Uterus (tissue), 3 donors: ENCODE measurements at regions not wholly inside any gene's neighbourhood (a gene's known extent, or its start where the extent isn't known, plus 50 kb on each side); places are given as distances from the start of the nearest gene placed in this dataset.

Experiments used
- DNase-seq, 2 donors: peaks; one replicate each; pipeline ENCODE4 v3.0.0-alpha.2; 2019 to 2020
- H3K27ac ChIP-seq, 2 donors: fragments of 200-600 bp; sonication (generic); 1 replicate in 1 of 2; 2 replicates in 1 of 2; pipeline ENCODE4 v1.5.1; 2016 to 2018
- H3K27me3 ChIP-seq, 2 donors: fragments of 200-600 bp; sonication (generic); one replicate each; pipeline ENCODE4 v1.5.1; 2018 to 2019; ENCODE audit warnings: control low read depth in 1 of 2
- H3K36me3 ChIP-seq, 2 donors: fragments of 200-600 bp; sonication (generic); one replicate each; pipeline ENCODE4 v1.5.1; 2019; ENCODE audit warnings: control low read depth in 1 of 2
- H3K4me1 ChIP-seq, 2 donors: fragments of 200-600 bp; sonication (generic); one replicate each; pipeline ENCODE4 v1.5.1; 2018 to 2019; ENCODE audit warnings: control low read depth in 1 of 2
- H3K4me3 ChIP-seq, 2 donors: fragments of 200-600 bp; sonication (generic); 1 replicate in 1 of 2; 2 replicates in 1 of 2; pipeline ENCODE4 v1.5.1; 2018 to 2019; ENCODE audit warnings: mild to moderate bottlenecking in 1 of 2
- H3K9me3 ChIP-seq, 2 donors: fragments of 200-600 bp; sonication (generic); one replicate each; pipeline ENCODE4 v1.5.1; 2019; ENCODE audit warnings: control low read depth in 1 of 2
- CTCF ChIP-seq, 4 experiments: fragments of 200-600 bp in 2 of 4; fragments of 450-650 bp in 2 of 4; sonication (generic) in 2 of 4; IDR thresholded peaks; one replicate each; pipeline ENCODE4 v1.5.1; 2016 to 2019; ENCODE audit warnings: antibody characterized with exemption in 4 of 4, mild to moderate bottlenecking in 2 of 4, moderate library complexity in 1 of 4
- POLR2A ChIP-seq, 2 donors: fragments of 450-650 bp; IDR thresholded peaks; one replicate each; pipeline ENCODE4 v1.6.1; 2016; ENCODE audit warnings: antibody characterized with exemption in 2 of 2, mild to moderate bottlenecking in 1 of 2, moderate library complexity in 1 of 2
- intact Hi-C: fragments of 100-400 bp; cut with DNase I; formaldehyde crosslinking; loops from one replicate; pipeline ENCODE4 v1.15.1; 2023; ENCODE audit warnings: low total_unique reads
- donor health status: DM: yes; HTN: yes; CAD: no.

- H3K27ac ChIP-seq: no peak overlapping the region
These were observed 64.9 kb upstream of the ELL2 start for GRCh38 chr5:96026406-96027041.

GRCh38 chr5:96024683-96025475, 63.2 kb upstream of the ELL2 start:
- Histone ChIP-seq H3K4me1 (no peaks in the 10 kb centered on the region), H3K27ac (no peak overlapping the region), H3K36me3 (no peaks in the 10 kb centered on the region), H3K27me3 (no peaks in the 10 kb centered on the region), H3K9me3 (no peaks in the 10 kb centered on the region), H3K4me3 (no peak overlapping the region)
- intact Hi-C loops: no loop called here
- TF ChIP-seq POLR2A (IDR thresholded peaks at IDR 0.05) (no peak), CTCF (IDR thresholded peaks at IDR 0.05) (no peak)
- no peak for DNase-seq

More at GRCh38 chr5:96026406-96027041, 64.9 kb upstream of the ELL2 start:
- H3K4me3 ChIP-seq: no peak overlapping the region
- H3K4me1 ChIP-seq: no peaks in the 10 kb centered on the region
- no peaks in the 10 kb centered on the region for H3K9me3 ChIP-seq
- intact Hi-C loops: no loop called here
- H3K27me3 ChIP-seq: no peaks in the 10 kb centered on the region
- H3K36me3 ChIP-seq: no peaks in the 10 kb centered on the region
- DNase-seq: no peak
- TF ChIP-seq POLR2A (IDR thresholded peaks at IDR 0.05) (no peak), CTCF (IDR thresholded peaks at IDR 0.05) (no peak)

GRCh38 chr5:96023518-96023917, 61.9 kb upstream of the ELL2 start:
- DNase-seq: no peak
- TF ChIP-seq POLR2A (IDR thresholded peaks at IDR 0.05): no peak
- TF ChIP-seq CTCF (IDR thresholded peaks at IDR 0.05): no peak
- H3K4me1 ChIP-seq: no peaks in the 10 kb centered on the region
- intact Hi-C loops: no loop called here
- H3K27ac ChIP-seq: peak overlapping the region in 1 of 2 donors; percentile 26
- H3K27me3 ChIP-seq: no peaks in the 10 kb centered on the region
- H3K9me3 ChIP-seq: no peaks in the 10 kb centered on the region
- no peaks in the 10 kb centered on the region for H3K36me3 ChIP-seq
- H3K4me3 ChIP-seq: no peak overlapping the region

GRCh38 chr5:96022971-96023370, 61.3 kb upstream of the ELL2 start:
- no peak overlapping the region for H3K4me3 ChIP-seq
- no peak for TF ChIP-seq CTCF (IDR thresholded peaks at IDR 0.05)
- no peak for TF ChIP-seq POLR2A (IDR thresholded peaks at IDR 0.05)
- intact Hi-C loops: no loop called here

GRCh38 chr5:96017951-96018350, 56.3 kb upstream of the ELL2 start:
- Histone ChIP-seq H3K4me3 (no peak overlapping the region), H3K9me3 (no peaks in the 10 kb centered on the region), H3K4me1 (no peaks in the 10 kb centered on the region), H3K27ac (no peak overlapping the region), H3K36me3 (no peaks in the 10 kb centered on the region), H3K27me3 (no peaks in the 10 kb centered on the region)
- TF ChIP-seq POLR2A (IDR thresholded peaks at IDR 0.05) (no peak), CTCF (IDR thresholded peaks at IDR 0.05) (no peak)
- DNase-seq: no peak
- intact Hi-C loops: no loop called here

More at GRCh38 chr5:96022971-96023370, 61.3 kb upstream of the ELL2 start:
- H3K27ac ChIP-seq: peak overlapping the region in 1 of 2 donors; percentile 26
- H3K27me3 ChIP-seq: no peaks in the 10 kb centered on the region
- H3K4me1 ChIP-seq: no peaks in the 10 kb centered on the region
- H3K36me3 ChIP-seq: no peaks in the 10 kb centered on the region
- DNase-seq: no peak
- no peaks in the 10 kb centered on the region for H3K9me3 ChIP-seq
